HG03457 (cell line): ENCODE measurements at regions not wholly inside any gene's neighbourhood (a gene's known extent, or its start where the extent isn't known, plus 50 kb on each side); places are given as distances from the start of the nearest gene placed in this dataset.

Experiments used
- ATAC-seq: cut with Tn5 transposase; IDR thresholded peaks from one replicate; pipeline ENCODE4 v1.9.1; 2021; ENCODE audit warnings: moderate number of reproducible peaks; ENCODE audit not compliant: unreplicated experiment

DNA sequence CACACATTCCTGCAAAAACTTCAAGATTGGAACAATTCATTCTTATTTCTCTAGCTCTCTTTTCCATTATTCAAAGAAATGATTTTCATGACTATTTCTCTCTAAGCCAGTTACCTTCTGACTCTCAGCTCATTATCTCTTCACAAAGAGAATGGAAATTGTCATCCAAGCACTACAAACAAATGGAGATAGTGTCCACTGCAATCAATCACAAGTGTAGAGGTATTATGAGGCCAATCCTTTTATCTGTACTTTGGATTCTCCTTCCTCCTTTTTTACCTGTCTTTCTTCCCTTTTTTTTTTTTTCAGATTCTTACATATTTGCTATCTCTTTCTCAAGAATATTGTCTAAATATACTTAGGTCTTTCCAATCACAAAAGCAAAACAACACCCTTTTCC is 497.7 kb upstream of the MEF2C start:
- ATAC-seq = no peak

DNA sequence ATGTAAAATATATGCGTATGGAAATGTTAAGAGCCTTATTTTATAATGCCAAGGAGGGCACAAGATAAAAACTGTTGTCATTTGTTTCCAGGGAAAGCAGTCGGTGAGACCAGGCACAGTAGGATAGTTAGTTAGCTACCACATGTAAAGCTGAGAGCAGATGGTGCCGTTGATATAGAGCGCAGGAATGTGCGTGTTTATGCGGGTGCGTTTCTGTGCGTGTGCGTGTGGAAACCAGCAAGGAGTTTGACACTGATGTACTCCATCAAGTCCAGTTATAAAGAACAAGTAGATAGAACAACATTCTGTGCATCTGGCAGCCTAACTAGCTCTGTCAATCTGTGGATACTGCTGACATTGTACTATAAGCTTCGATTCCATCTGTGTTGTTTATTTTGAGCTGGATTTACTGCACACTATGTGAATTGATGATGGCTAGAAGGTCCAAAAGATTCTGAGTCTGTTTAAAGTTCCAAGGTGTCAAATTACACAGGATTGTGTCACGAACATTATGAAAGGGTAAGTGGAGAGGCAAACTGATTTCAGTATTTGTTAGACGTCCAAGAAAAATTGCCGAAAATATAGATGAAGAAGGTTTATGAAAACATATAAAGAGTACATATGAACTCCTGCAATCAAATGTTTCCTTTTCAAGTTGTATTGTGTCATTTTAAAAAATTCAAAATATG is 494.9 kb upstream of the MEF2C start:
- no peak for ATAC-seq

DNA sequence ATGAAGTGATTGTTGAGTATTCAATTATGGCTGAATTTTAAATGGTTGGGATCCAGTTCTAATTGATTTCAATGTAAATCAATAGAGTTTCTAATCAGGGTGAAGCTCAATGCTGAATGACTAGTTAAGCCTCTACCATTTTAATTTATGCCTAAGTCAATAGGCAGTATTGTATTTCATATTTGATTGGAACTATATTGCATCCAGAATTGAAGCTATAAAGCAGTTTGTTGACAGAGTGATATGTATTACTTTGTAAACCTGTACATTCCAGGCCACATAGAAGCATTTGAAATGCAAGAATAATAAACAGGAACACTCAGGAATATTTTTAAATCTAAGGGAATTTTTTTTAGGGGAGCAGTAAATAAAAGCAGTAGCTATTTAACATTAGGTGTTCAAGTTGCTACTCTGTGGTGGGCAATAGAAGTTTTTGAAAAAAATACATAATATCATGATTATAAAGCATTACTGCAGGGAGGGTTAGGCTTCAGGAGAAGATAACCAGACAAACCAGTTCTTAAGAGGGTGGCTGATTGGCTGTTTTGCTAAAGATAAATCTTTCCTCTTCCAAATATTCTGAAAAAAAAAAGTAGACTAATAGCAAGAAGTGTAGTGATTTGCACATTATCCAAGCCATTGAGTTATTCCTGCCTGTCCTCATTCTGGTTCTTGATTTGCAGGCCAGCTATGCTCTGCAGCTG is 492.0 kb upstream of the MEF2C start:
- ATAC-seq = no peak

DNA sequence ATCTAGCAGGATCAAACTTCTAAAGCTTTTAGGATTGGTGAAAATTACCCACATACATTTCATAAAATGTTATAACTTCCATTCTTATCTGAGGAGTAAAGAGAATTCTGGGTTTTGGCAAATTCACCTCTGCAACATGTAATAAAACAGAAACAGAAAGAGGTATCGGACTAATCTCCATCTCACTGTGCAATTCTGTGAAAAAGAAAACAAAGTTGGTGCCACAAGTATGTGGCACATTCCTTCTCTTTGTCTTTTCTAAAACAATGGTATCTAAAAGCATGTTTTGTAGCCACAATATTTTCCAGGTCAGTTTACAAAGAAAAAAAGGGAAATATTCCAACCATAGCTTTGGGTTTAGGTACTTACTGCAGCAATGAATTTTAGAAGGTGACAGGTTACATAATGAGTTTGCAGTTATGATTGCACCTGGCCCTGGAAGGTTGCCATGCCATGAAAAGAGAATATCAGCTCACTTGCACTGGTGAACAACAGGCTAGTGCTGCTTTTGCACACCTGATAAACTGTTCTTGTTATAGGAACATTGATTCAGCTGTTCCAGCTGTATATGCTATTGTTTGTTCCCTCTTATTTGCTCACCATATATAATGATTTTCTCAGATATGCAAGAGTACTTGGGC is 491.3 kb upstream of the MEF2C start:
- no peak for ATAC-seq

DNA sequence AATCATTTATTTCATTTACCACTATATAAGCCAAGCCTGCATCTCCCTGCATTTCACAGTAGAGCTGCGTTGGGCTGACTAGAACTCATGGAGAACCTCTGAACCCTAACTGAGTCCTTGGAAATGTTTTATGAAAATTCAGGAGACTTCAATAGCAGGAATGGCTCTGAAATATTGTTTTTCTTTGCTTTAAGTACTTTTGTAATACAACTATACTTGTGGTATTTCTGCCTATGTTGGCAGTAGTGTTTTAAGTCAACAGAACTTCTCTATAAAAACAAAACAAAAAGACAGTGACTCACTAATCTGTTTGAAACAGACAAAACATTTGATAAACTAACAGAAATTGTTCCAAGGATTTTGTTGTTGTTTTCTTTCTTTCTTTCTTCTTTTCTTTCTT is 489.2 kb upstream of the MEF2C start:
- no peak for ATAC-seq

DNA sequence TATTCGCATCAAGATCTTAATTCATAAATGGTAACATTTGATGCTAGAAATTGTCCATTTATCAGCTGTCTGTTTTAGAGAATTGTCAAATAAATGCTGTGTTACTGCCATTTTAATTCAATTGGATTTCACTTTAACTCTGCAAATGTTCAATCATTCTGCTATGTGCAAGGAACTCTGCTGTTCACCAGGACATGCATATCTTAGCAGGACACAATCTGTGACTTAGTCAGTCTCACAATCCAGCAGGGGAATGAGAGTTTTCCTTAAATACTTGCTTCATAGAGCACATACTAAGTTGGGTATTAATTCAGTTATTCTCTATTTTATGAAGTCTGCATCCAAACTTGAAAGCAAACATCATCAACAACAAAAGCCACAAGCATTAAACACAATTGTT is 488.7 kb upstream of the MEF2C start:
- ATAC-seq = no peak

DNA sequence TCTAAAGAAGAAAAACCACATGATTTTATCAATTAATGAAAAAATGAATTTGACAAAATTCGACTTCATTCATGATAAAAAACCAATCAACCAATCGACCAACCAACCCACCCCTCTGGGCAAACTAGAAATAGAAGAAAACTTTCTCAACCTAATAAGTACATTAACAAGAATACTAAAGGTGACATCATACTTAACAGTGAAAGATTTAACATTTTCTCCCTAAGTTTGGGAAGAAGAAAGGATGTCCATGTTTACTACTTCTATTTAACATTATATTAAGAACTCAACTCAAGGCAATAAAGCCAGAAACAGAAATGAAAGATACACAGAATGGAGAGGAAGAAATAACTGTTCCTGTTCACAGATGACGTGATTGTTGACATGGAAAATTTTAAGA is 476.1 kb upstream of the MEF2C start:
- ATAC-seq = no peak

DNA sequence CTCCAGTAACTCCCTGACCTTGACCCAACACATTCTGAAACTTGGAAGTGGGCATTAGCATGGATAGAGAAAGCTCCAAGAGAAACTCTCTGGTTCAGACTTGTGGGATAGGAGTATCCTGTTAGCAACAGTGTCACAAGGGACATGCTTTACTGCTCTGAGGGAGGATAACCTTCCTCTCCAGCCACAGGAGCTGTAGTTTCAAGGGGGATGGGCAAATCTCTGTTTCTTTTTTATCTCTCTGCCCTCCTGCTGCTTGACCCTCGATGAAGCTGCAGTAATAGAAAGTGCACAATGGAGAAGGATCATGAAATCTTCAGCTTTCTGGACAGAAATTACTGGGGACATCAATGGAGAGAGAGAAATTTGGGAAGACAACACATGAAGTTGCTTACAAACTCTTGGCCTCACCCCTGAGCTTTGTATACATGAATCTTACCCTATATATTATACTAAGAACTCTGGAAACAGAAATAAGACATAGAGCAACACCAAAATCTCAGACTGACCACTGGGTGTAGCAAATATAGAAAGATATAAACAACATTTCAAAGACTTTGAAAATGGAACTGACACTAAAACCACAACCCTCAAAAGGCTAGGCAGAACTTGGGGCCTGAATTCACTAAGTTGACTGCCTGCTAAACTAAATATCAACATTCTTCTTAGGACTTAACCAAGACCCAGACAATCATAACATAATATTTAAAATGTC is 471.0 kb upstream of the MEF2C start:
- no peak for ATAC-seq

DNA sequence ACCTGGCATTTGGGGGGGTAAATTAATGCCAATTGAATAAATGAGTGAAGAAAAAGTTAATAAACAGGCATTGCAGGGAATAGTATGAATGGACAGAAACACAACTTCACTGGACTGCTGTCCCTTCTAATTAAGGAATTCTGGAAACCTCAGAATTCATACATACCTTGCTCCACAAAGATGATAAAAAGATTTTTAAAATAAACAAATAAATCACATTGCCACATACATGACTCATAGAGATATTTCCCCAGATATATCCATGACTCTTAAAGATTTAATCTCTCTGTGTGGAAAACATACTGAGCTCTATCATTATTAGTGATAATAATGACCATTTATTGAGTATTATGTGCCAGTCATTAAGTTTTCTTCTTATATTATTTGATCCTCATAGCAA is 469.0 kb upstream of the MEF2C start:
- ATAC-seq = no peak

DNA sequence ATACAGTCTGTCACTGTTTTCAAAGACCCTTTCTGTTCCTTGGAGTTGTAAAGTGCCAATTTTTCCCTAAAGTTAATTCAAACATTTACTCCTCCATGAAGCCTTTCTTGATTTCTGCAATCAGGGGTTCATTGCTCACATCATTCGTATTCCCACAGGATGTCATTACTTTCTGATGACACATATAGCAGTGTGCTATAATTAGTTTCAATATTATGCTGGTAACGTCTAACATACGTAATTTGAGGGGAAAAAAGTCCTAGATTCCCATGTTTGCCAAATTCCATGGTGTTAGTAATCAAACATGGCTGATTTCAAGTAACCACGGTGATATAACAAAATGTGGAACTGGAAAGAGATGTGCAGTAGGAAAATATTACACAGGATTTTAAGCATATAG is 468.2 kb upstream of the MEF2C start:
- ATAC-seq = no peak

DNA sequence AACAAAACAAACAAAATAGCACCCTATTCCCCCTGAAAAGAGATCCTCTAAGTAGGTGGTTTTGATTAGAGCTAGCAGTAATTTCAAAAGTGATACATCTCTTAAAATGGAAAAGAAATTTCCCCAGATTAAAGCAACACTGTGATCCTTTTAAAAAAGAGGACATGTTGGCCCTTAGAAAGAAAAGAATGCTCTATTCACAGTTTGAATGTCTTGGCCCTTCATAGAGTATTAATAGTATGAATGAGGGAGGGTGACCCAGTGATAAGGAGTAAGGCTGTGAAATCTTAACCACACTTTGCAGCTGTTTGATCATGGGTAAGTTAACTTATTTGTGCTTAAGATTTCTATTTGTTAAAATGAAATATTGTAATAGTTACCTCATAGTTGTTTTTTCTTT is 467.7 kb upstream of the MEF2C start:
- ATAC-seq = no peak

DNA sequence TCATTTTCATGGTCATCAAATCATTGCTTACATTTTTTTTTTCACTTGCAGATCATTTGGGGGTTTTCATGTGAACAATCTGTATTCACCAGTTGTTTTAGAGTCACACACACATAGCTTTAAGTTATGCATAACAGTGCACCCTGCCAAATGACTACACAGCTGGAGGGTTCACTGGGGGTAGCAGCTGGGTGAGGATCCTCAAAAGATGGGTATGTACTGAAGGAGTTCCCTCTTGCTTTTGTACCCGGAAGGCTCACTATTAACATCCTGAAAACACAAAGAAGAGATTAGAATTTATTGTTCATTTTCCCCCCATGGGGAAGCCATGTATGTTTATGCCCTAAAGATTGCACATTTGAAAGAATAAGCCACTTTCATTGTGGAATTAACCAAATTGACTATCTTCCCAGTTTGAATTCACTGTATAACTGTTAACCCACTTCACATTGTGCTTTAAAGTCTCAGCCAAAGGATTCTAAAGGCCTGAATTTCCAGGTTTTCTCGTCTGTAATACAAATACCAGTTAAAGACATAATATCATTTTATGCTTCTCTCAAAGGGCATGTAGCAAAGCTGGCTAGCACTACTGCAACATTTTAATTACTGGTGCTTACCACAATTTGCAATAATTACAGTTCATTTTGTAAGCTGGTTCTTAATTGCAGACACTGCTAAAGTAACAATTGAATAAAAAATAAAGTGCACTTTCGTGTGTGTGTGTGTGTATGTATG is 466.4 kb upstream of the MEF2C start:
- no peak for ATAC-seq

DNA sequence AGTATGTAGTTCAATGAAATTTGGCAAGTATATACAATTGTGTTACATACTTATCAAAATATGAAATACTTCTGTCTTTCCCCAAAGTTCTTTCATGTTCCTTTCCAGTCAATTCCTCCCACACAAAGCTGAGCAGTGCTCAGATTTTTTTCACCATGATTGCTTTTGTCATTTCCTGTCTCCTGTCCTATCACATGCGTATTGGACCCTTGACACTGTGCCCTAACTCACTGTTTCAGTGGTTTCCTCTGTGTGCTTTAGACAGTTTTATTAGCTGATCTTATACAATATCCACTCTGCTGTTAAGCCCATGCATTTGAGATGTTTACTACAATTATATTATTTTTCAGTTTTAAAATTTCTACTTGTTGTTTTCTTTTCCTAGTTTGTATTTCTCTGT is 463.6 kb upstream of the MEF2C start:
- no peak for ATAC-seq

DNA sequence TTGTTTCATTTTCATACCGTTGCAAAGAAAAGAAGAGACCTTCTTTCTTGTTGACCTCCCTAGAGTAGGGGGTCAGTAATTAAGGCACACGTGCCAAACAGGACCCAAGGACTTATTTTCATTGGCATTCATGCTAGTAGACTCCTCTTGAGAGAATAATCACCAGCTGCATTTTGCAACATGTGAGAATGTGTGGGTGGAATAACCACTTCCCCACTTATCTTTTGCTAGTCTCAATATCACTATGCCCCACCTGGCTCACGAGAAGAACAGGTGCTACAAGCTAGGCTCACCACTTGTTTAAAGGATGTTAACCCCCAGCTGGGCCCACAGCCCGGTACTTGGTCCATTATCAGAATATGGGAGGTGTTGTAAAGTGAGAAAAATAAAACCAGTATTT is 460.7 kb upstream of the MEF2C start:
- ATAC-seq = peak; percentile 93

DNA sequence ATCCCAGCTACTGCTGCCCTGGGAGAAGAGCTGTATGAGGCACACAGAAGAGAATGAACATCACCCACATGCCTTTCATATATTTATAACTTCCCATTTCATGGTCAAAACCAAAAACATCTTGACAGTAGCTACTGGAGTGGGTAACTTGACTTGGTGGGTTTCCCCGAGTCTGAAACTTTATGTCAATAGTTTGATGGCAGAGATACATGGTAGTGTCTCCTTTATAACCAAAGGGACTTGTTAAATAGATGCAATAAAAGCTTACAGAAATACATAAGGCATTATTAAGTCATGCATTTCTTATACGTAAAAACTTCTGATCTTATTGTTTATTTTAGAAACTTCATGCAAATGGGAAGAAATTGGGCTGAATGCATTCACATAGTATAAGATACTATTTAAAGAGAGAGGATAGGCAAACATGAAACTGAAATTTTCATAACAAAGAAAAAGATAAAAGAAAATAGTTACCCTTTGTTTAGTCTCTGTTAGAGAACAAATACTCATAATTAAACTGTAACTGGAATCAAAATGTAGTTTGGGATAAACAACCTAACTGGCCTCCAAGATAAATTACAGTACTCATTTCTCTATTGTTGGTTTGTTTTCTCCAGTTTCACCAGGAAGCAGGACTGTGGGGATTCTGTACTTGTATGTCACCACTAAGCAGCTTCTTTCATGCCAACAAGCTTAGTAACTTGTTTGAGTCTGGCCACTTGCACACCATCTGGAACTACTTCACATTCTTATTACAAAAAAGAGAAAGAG is 459.3 kb upstream of the MEF2C start:
- no peak for ATAC-seq

DNA sequence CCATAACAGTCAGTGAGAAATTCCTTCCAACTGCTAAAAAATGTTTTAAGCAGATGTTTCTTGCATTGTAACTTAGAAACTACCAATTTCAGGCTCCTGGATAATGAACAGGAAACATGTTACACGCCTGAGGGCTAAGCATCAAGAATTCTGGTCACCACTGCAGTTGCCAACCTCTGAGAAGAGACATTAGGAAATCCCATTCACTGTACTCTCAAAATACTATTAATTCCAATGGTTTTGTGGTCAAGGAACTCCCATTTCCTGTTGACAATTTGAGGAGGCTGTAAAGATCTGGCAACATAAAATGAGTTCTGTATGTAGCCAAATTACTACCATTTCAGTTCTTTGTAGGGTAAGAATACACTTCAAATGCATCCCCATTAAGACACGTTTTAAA is 456.0 kb upstream of the MEF2C start:
- ATAC-seq = no peak

DNA sequence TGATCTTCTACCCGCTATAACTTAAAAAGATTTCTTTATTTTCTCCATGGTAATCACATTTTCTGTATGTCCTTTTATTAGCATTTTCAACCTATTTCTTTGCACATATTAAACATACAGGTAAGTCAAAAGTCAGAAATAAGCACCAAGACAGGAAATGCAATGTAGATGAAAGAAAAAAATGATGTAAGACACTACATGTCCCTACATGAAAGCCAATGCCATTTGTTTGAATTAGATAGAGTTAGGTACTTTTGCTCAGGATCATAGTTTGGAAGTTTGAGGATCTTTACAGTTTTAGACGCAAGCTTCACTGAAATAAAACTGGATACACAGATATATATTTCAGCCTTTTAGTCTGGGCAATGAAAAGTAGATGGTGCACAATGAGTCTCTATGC is 453.1 kb upstream of the MEF2C start:
- ATAC-seq = no peak

DNA sequence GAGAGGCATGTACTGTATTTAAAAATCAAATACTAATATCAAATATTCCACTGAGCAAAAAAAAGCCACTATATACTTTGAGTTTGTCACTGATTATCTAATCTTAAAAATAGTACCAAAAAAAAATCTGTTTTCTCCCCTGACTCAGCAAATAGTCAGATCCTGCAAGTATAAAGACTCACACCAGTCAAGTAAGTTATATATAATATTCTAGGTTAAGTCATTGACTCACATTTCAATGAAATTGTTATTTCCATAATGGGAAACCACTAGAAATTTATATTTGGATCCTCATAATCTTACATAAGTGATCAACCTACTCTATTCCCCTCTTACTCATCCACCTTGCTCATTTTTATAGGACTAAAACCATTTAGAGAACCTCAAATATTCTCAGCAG is 447.2 kb upstream of the MEF2C start:
- no peak for ATAC-seq

DNA sequence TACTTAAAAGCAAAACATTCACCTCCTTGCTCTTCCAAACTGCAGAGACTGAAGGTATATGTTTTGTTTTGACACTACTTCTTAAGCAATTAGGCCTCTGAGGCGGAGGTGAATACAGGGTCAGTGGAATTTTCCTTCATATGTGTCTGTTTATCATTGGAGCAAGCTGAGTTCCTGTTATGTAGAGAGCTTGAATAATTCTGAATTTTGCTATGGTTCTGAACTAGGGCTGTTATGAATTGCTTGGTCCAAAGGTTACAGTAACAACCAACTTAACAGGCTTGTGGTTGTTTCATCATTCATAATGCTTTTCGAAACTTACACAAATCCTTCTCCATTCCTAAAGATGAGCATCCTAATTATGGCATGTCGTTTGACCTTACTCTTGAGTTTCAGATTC is 444.6 kb upstream of the MEF2C start:
- no peak for ATAC-seq

DNA sequence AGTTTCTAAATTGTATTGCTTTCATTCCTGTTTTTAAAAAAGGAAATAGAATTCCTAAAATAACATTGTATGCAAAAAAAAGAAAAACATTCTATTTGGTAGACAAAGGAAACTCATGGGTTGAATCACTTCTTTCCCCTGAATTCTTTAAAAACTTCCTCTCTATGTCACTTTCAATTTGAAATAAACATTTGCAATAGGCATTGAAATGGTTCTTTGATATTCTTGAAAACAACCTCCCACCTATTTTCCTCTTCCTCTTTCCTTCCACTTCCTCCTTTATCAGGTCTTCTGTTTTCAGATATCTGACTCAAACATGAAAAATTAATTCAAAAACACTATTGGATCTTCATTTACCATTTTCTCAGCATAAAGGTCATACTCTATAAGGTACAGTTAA is 442.0 kb upstream of the MEF2C start:
- no peak for ATAC-seq
